ENCODE measurements at regions not wholly inside any gene's neighbourhood (a gene's known extent, or its start where the extent isn't known, plus 50 kb on each side); places are given as distances from the start of the nearest gene placed in this dataset.

DNA sequence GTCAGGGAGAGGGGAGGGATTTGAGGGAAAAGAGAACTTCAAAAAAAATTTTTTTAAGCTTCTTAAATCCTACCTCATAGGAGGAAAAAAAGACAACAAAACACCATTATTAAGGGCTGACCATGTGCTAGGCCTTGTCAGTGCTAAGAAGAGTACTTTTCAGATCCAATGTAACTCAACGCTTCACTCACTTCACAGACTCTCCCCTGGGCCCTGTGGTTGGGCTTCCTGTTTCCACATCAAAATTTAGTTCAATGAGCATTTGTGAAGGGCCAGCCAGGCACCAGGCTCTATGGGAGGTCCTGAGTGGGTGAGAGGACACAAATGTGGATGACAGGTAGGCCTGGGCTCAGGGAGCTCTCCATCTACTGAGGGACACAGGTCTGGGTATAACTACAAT lies 249.8 kb downstream of the PTEN start:
- H2AFZ ChIP-seq (ENCODE audit: low read length): no peak overlapping the region
- no peaks in the 10 kb centered on the region for H4K20me1 ChIP-seq (replicated peaks in 1 of 2; ENCODE audit: control insufficient read depth in 1 of 2, insufficient read depth in 2 of 2, low read length in 2 of 2)
- H3K79me2 ChIP-seq (ENCODE audit: control insufficient read depth in 1 of 2, insufficient read depth in 2 of 2, low read length in 2 of 2): no peaks in the 10 kb centered on the region
- no peak for FAIRE-seq
- no peaks in the 10 kb centered on the region for H3K79me1 ChIP-seq (ENCODE audit: low read depth, low read length)
- no peak overlapping the region for H3K56ac ChIP-seq (replicated peaks; ENCODE audit: insufficient read length, low read depth, low read length)
- CTCF ChIA-PET (ENCODE audit: partially characterized antibody): interaction anchor here (0.8 to 2.4 kb wide), 17 partner anchors 11 to 279 kb away, joined by 3 to 11 read pairs (median 4); no protein-coding TSS in a partner anchor
- H4K91ac ChIP-seq (replicated peaks; ENCODE audit: insufficient read length, low read length): no peak overlapping the region
- no peak for TF ChIP-seq NRF1 (IDR thresholded peaks at IDR 0.05; ENCODE audit: low read depth, low read length)
- TF ChIP-seq BCL11A (IDR thresholded peaks at IDR 0.05; ENCODE audit: low read depth in 2 of 2, low read length in 2 of 2): no peak
- TF ChIP-seq SP2 (IDR thresholded peaks at IDR 0.05; ENCODE audit: low read length): no peak
- no peak for TF ChIP-seq JUN (IDR thresholded peaks at IDR 0.05; ENCODE audit: low read depth, low read length)
- TF ChIP-seq SP4 (IDR thresholded peaks at IDR 0.05; ENCODE audit: low read length): no peak
- no peak for TF ChIP-seq RFX5 (IDR thresholded peaks at IDR 0.05; ENCODE audit: borderline replicate concordance, low read depth, low read length)
- TF ChIP-seq ASH2L (IDR thresholded peaks at IDR 0.05; ENCODE audit: low read length): no peak
- TF ChIP-seq EZH2 (IDR thresholded peaks at IDR 0.05; ENCODE audit: low read depth, low read length, severe bottlenecking): no peak
- no peak for TF ChIP-seq SIN3A (conservative IDR thresholded peaks at IDR 0.05 in 1 of 2, IDR thresholded peaks at IDR 0.05 in 1 of 2; ENCODE audit: low read depth in 1 of 2, low read length in 2 of 2)
- TF ChIP-seq, protein P1, sequence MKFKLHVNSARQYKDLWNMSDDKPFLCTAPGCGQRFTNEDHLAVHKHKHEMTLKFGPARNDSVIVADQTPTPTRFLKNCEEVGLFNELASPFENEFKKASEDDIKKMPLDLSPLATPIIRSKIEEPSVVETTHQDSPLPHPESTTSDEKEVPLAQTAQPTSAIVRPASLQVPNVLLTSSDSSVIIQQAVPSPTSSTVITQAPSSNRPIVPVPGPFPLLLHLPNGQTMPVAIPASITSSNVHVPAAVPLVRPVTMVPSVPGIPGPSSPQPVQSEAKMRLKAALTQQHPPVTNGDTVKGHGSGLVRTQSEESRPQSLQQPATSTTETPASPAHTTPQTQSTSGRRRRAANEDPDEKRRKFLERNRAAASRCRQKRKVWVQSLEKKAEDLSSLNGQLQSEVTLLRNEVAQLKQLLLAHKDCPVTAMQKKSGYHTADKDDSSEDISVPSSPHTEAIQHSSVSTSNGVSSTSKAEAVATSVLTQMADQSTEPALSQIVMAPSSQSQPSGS (IDR thresholded peaks at IDR 0.05; ENCODE audit: low read length): no peak
- TF ChIP-seq TBP (IDR thresholded peaks at IDR 0.05; ENCODE audit: low read depth, low read length): no peak
- no peak for TF ChIP-seq KDM5A (IDR thresholded peaks at IDR 0.05; ENCODE audit: low read length)
- no peak for TF ChIP-seq GTF2F1 (IDR thresholded peaks at IDR 0.05; ENCODE audit: borderline replicate concordance, low read depth, low read length)
- H3K4ac ChIP-seq (replicated peaks; ENCODE audit: insufficient read length, low read depth, low read length): no peak overlapping the region
- no peaks in the 10 kb centered on the region for H3K9me3 ChIP-seq (ENCODE audit: insufficient read depth in 2 of 2, low read depth in 1 of 2, low read length in 1 of 2)
- no peaks in the 10 kb centered on the region; a peak in 2 of 7 replicates for H3K4me1 ChIP-seq (replicated peaks in 1 of 4; ENCODE audit: control insufficient read depth in 3 of 4, insufficient read depth in 4 of 4, low read length in 3 of 4)
- no peak overlapping the region for H3K9ac ChIP-seq (replicated peaks in 1 of 4; ENCODE audit: extremely low read depth in 1 of 4, low read depth in 3 of 4, low read length in 3 of 4)
- WGBS, 2 experiments (ENCODE audit: extremely low coverage in 1 of 2, insufficient coverage in 1 of 2, insufficient read length in 1 of 2, insufficient replicate concordance in 2 of 2, low coverage in 1 of 2, low lambda C conversion rate in 2 of 2, missing lambda C conversion rate in 1 of 2): 89% methylated on average over 1 of the region's 1 CpG; no CpG with 5 or more reads in 1 of the 2 experiments
- no peak overlapping the region for H3K27ac ChIP-seq (ENCODE audit: low read depth, low read length)
- no peak overlapping the region for H3K4me3 ChIP-seq (ENCODE audit: extremely low read depth in 1 of 4, insufficient read depth in 2 of 4, low read depth in 3 of 4, low read length in 4 of 4)
- peak overlapping the region; percentile 44; the same call in 1 of the 2 replicates for H2BK20ac ChIP-seq (ENCODE audit: low read length)
- H4K5ac ChIP-seq (ENCODE audit: insufficient read length, low read depth, low read length): no peak overlapping the region
- H2BK5ac ChIP-seq (ENCODE audit: low read depth, low read length): no peak overlapping the region
- H2BK120ac ChIP-seq (replicated peaks; ENCODE audit: low read depth, low read length): no peak overlapping the region
- H3K27me3 ChIP-seq (replicated peaks in 1 of 4; ENCODE audit: control insufficient read depth in 3 of 4, extremely low read depth in 1 of 4, insufficient read depth in 3 of 4, low read length in 3 of 4): no peaks in the 10 kb centered on the region
- no peak overlapping the region for H3K14ac ChIP-seq (ENCODE audit: insufficient read length)
- no peak overlapping the region for H2BK12ac ChIP-seq (ENCODE audit: low read depth, low read length)
- no peaks in the 10 kb centered on the region for H3K23me2 ChIP-seq (ENCODE audit: low read depth, low read length)
- DNase-seq (ENCODE audit: low read depth in 1 of 2, low spot score in 2 of 2): no peak
- no peak overlapping the region for H3K4me2 ChIP-seq (ENCODE audit: insufficient read depth in 1 of 2, low read depth in 2 of 2, low read length in 2 of 2)
- H4K8ac ChIP-seq (ENCODE audit: extremely low read depth, insufficient read depth, low read length): no peak overlapping the region
- H3K23ac ChIP-seq (ENCODE audit: insufficient read length): no peak overlapping the region
- H3K18ac ChIP-seq (ENCODE audit: extremely low read depth, low read length): no peak overlapping the region
- POLR2A ChIA-PET (ENCODE audit: partially characterized antibody): no interaction called here
- H3K36me3 ChIP-seq (ENCODE audit: control insufficient read depth in 2 of 4, insufficient read depth in 4 of 4, low read length in 3 of 4): no peaks in the 10 kb centered on the region
- H2AK5ac ChIP-seq (ENCODE audit: low read depth, low read length): no peak overlapping the region
- H2BK15ac ChIP-seq (ENCODE audit: low read length): no peak overlapping the region

All from H1 (cell line).